SK-N-SH treated with all-trans-retinoic acid at 6 μM for 48 hours (cell line): ENCODE measurements at regions not wholly inside any gene's neighbourhood (a gene's known extent, or its start where the extent isn't known, plus 50 kb on each side); places are given as distances from the start of the nearest gene placed in this dataset.

Experiments used
- ATAC-seq: fragments of 200-7000 bp; cut with Tn5 transposase; 3 replicates; pipeline ENCODE4 v1.9.1; 2020; ENCODE audit warnings: mild to moderate bottlenecking, moderate library complexity
- ARNTL ChIP-seq: fragments of 450-650 bp; formaldehyde crosslinking; IDR thresholded peaks from 2 replicates; pipeline ENCODE4 v1.5.0; 2020; ENCODE audit warnings: low read depth, mild to moderate bottlenecking, moderate library complexity, borderline replicate concordance
- BACH2 ChIP-seq: fragments of 250-450 bp; sonication (Bioruptor Pico); IDR thresholded peaks from 2 replicates; pipeline ENCODE4 v1.9.0; 2021; ENCODE audit warnings: mild to moderate bottlenecking, borderline replicate concordance
- CREB5 ChIP-seq: fragments of 250-450 bp; sonication (Bioruptor Pico); IDR thresholded peaks from 2 replicates; pipeline ENCODE4 v1.5.1; 2020; ENCODE audit warnings: low read depth, mild to moderate bottlenecking, moderate library complexity
- CSDC2 ChIP-seq: fragments of 250-450 bp; sonication (Bioruptor Pico); IDR thresholded peaks from 2 replicates; pipeline ENCODE4 v1.5.0; 2020; ENCODE audit warnings: mild to moderate bottlenecking, moderate library complexity
- CSRNP3 ChIP-seq: fragments of 250-450 bp; sonication (Bioruptor Pico); IDR thresholded peaks from 2 replicates; pipeline ENCODE4 v1.5.1; 2021; ENCODE audit warnings: mild to moderate bottlenecking, moderate library complexity
- ESRRG ChIP-seq: fragments of 250-450 bp; sonication (Bioruptor Pico); IDR thresholded peaks from 2 replicates; pipeline ENCODE4 v1.6.1; 2021; ENCODE audit warnings: mild to moderate bottlenecking
- GLIS3 ChIP-seq: fragments of 250-450 bp; sonication (Bioruptor Pico); IDR thresholded peaks from 2 replicates; pipeline ENCODE4 v1.5.0; 2020; ENCODE audit warnings: mild to moderate bottlenecking, moderate library complexity
- OSR1 ChIP-seq: fragments of 250-450 bp; sonication (Bioruptor Pico); IDR thresholded peaks from 2 replicates; pipeline ENCODE4 v1.8.0; 2022; ENCODE audit warnings: moderate library complexity, mild to moderate bottlenecking, inconsistent platforms
- PATZ1 ChIP-seq: fragments of 250-450 bp; sonication (Bioruptor Pico); IDR thresholded peaks from 2 replicates; pipeline ENCODE4 v1.8.0; 2020; ENCODE audit warnings: mild to moderate bottlenecking, moderate library complexity, borderline replicate concordance
- PPARA ChIP-seq: fragments of 250-450 bp; sonication (Bioruptor Pico); IDR thresholded peaks from 2 replicates; pipeline ENCODE4 v1.5.0; 2020; ENCODE audit warnings: mild to moderate bottlenecking, borderline replicate concordance
- SNAI2 ChIP-seq: fragments of 250-450 bp; sonication (Bioruptor Pico); IDR thresholded peaks from 2 replicates; pipeline ENCODE4 v1.5.0; 2020; ENCODE audit warnings: mild to moderate bottlenecking, moderate library complexity
- TCF4 ChIP-seq: fragments of 250-450 bp; sonication (Bioruptor Pico); IDR thresholded peaks from 2 replicates; pipeline ENCODE4 v1.8.0; 2021; ENCODE audit warnings: mild to moderate bottlenecking, moderate library complexity, borderline replicate concordance
- TOX ChIP-seq: fragments of 250-450 bp; sonication (Bioruptor Pico); IDR thresholded peaks from 2 replicates; pipeline ENCODE4 v1.8.0; 2021; ENCODE audit warnings: mild to moderate bottlenecking, moderate library complexity, borderline replicate concordance
- ZC3H10 ChIP-seq: fragments of 250-450 bp; sonication (Bioruptor Pico); IDR thresholded peaks from 2 replicates; pipeline ENCODE4 v1.5.1; 2021; ENCODE audit warnings: mild to moderate bottlenecking, moderate library complexity
- ZFP3 ChIP-seq: fragments of 250-450 bp; sonication (Bioruptor Pico); IDR thresholded peaks from 2 replicates; pipeline ENCODE4 v1.5.0; 2020; ENCODE audit warnings: mild to moderate bottlenecking, moderate library complexity
- ZFP30 ChIP-seq: fragments of 450-650 bp; formaldehyde crosslinking; IDR thresholded peaks from 2 replicates; pipeline ENCODE4 v1.5.0; 2022; ENCODE audit warnings: mild to moderate bottlenecking, moderate library complexity
- ZNF565 ChIP-seq: fragments of 450-650 bp; formaldehyde crosslinking; conservative IDR thresholded peaks from 2 replicates; pipeline ENCODE4 v1.5.0; 2020; ENCODE audit warnings: low read depth, mild to moderate bottlenecking, moderate library complexity
- ZNF70 ChIP-seq: fragments of 450-650 bp; formaldehyde crosslinking; IDR thresholded peaks from 2 replicates; pipeline ENCODE4 v1.5.0; 2020; ENCODE audit warnings: mild to moderate bottlenecking, moderate library complexity
- ZNF8 ChIP-seq: fragments of 450-650 bp; formaldehyde crosslinking; IDR thresholded peaks from 2 replicates; pipeline ENCODE4 v1.5.0; 2020; ENCODE audit warnings: mild to moderate bottlenecking, moderate library complexity
- TF ChIP-seq, protein P1 (sequence below): fragments of 250-450 bp; sonication (Bioruptor Pico); IDR thresholded peaks from 2 replicates; pipeline ENCODE4 v1.5.0; 2020; ENCODE audit warnings: mild to moderate bottlenecking, moderate library complexity
- TF ChIP-seq, protein P2 (sequence below): fragments of 250-450 bp; sonication (Bioruptor Pico); IDR thresholded peaks from 2 replicates; pipeline ENCODE4 v1.8.0; 2021; ENCODE audit warnings: low read depth, mild to moderate bottlenecking, moderate library complexity, borderline replicate concordance

GRCh38 chr2:81942876-81943275, 1638.3 kb upstream of the LRRTM1 start:
- ATAC-seq, result no peak
- TF ChIP-seq, protein P1, sequence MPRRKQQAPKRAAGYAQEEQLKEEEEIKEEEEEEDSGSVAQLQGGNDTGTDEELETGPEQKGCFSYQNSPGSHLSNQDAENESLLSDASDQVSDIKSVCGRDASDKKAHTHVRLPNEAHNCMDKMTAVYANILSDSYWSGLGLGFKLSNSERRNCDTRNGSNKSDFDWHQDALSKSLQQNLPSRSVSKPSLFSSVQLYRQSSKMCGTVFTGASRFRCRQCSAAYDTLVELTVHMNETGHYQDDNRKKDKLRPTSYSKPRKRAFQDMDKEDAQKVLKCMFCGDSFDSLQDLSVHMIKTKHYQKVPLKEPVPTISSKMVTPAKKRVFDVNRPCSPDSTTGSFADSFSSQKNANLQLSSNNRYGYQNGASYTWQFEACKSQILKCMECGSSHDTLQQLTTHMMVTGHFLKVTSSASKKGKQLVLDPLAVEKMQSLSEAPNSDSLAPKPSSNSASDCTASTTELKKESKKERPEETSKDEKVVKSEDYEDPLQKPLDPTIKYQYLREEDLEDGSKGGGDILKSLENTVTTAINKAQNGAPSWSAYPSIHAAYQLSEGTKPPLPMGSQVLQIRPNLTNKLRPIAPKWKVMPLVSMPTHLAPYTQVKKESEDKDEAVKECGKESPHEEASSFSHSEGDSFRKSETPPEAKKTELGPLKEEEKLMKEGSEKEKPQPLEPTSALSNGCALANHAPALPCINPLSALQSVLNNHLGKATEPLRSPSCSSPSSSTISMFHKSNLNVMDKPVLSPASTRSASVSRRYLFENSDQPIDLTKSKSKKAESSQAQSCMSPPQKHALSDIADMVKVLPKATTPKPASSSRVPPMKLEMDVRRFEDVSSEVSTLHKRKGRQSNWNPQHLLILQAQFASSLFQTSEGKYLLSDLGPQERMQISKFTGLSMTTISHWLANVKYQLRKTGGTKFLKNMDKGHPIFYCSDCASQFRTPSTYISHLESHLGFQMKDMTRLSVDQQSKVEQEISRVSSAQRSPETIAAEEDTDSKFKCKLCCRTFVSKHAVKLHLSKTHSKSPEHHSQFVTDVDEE (CRISPR knock-in tag), result no peak
- TF ChIP-seq CSDC2 (CRISPR knock-in tag) (no peak), ZC3H10 (no peak), CSRNP3 (CRISPR knock-in tag) (no peak), ZNF70 (CRISPR knock-in tag) (no peak), ZNF8 (CRISPR knock-in tag) (no peak), OSR1 (CRISPR knock-in tag) (no peak), TCF4 (CRISPR knock-in tag) (no peak), PATZ1 (no peak), BACH2 (CRISPR knock-in tag) (no peak), CREB5 (no peak), ZFP3 (CRISPR knock-in tag) (no peak), ARNTL (CRISPR knock-in tag) (no peak), SNAI2 (CRISPR knock-in tag) (no peak), ESRRG (CRISPR knock-in tag) (no peak), PPARA (no peak), ZNF565 (CRISPR knock-in tag) (no peak)
- TF ChIP-seq, protein P2, sequence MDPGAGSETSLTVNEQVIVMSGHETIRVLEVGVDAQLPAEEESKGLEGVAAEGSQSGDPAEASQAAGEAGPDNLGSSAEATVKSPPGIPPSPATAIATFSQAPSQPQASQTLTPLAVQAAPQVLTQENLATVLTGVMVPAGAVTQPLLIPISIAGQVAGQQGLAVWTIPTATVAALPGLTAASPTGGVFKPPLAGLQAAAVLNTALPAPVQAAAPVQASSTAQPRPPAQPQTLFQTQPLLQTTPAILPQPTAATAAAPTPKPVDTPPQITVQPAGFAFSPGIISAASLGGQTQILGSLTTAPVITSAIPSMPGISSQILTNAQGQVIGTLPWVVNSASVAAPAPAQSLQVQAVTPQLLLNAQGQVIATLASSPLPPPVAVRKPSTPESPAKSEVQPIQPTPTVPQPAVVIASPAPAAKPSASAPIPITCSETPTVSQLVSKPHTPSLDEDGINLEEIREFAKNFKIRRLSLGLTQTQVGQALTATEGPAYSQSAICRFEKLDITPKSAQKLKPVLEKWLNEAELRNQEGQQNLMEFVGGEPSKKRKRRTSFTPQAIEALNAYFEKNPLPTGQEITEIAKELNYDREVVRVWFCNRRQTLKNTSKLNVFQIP (CRISPR knock-in tag), result no peak

DNA sequence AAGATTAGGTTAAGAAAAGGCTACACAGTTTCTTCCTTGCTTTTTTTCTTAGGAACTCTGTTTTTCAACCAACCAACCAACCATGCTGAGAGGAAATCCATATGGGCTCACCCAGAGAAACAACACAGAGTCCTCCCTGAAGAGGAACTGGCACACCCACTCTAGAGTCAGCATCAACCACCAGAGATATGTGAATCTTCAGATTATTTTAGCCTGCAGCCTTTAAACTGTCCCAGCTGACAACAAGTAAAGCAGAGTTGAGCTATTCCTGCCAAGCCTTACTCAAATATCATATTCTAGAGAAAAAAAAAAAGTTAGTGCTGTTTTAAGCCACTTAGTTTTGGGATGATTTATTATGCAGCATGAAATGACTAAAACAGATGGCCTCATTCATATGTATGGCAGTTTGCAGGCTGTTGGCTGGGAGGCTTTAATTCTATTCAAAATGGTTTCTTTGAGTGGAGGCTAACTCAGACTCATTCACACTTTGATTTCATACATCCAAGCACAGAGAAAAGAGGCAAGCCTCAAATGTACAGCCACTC, 1637.7 kb upstream of the LRRTM1 start:
- ATAC-seq, result no peak
- TF ChIP-seq OSR1 (CRISPR knock-in tag) (no peak), ARNTL (CRISPR knock-in tag) (no peak), ZFP3 (CRISPR knock-in tag) (no peak), ZNF8 (CRISPR knock-in tag) (no peak), SNAI2 (CRISPR knock-in tag) (no peak), CSDC2 (CRISPR knock-in tag) (no peak), GLIS3 (CRISPR knock-in tag) (no peak), TOX (CRISPR knock-in tag) (no peak), CREB5 (no peak), ZNF70 (CRISPR knock-in tag) (no peak), ZC3H10 (no peak), TCF4 (CRISPR knock-in tag) (no peak), PATZ1 (no peak), ZFP30 (CRISPR knock-in tag) (no peak)
- TF ChIP-seq, protein P1 (CRISPR knock-in tag), result no peak
